Mesothelial cell of epicardium (in vitro differentiated cells): ENCODE measurements at regions not wholly inside any gene's neighbourhood (a gene's known extent, or its start where the extent isn't known, plus 50 kb on each side); places are given as distances from the start of the nearest gene placed in this dataset.

Experiments
- DNase-seq, 2 experiments: peaks; one replicate each; pipeline ENCODE4 v3.0.0; 2021; ENCODE audit warnings: low spot score in 2 of 2; ENCODE audit not compliant: unreplicated experiment in 2 of 2
- H3K27ac Mint-ChIP-seq: 2 replicates; pipeline ENCODE4 v1.8.0; 2021; ENCODE audit warnings: mixed read lengths
- H3K27me3 Mint-ChIP-seq: 2 replicates; pipeline ENCODE4 v1.8.0; 2021; ENCODE audit warnings: low read depth, mixed read lengths
- H3K36me3 Mint-ChIP-seq: 2 replicates; pipeline ENCODE4 v1.8.0; 2021; ENCODE audit warnings: mixed read lengths
- H3K4me1 Mint-ChIP-seq: 2 replicates; pipeline ENCODE4 v1.8.0; 2021; ENCODE audit warnings: mixed read lengths
- H3K4me3 Mint-ChIP-seq: 2 replicates; pipeline ENCODE4 v1.8.0; 2021; ENCODE audit warnings: mild to moderate bottlenecking, moderate library complexity, mixed read lengths
- H3K9me3 Mint-ChIP-seq: 2 replicates; pipeline ENCODE4 v1.8.0; 2021; ENCODE audit warnings: mixed read lengths
- CTCF ChIP-seq: fragments of 200-600 bp; sonication (generic); IDR thresholded peaks from one replicate; pipeline ENCODE4 v1.5.0; 2021; ENCODE audit warnings: antibody characterized with exemption; ENCODE audit not compliant: unreplicated experiment

- no peak for TF ChIP-seq CTCF
- no peak for DNase-seq
- peaks cover 8% of the 10 kb centered on the region for H3K9me3 Mint-ChIP-seq
- H3K27me3 Mint-ChIP-seq: peaks cover 4% of the 10 kb centered on the region
- H3K36me3 Mint-ChIP-seq: no peaks in the 10 kb centered on the region
- no peaks in the 10 kb centered on the region for H3K4me1 Mint-ChIP-seq
- no peak overlapping the region for H3K4me3 Mint-ChIP-seq
- H3K27ac Mint-ChIP-seq: no peak overlapping the region
Observed at GRCh38 chr6:74534465-74535211, 671.2 kb downstream of the COL12A1 start.

- no peak for DNase-seq
- H3K4me3 Mint-ChIP-seq: no peak overlapping the region
- H3K27me3 Mint-ChIP-seq: no peaks in the 10 kb centered on the region
- no peak overlapping the region for H3K27ac Mint-ChIP-seq
- H3K36me3 Mint-ChIP-seq: no peaks in the 10 kb centered on the region
- peaks cover 18% of the 10 kb centered on the region for H3K9me3 Mint-ChIP-seq
- H3K4me1 Mint-ChIP-seq: no peaks in the 10 kb centered on the region
- TF ChIP-seq CTCF: no peak
Observed at GRCh38 chr6:74519163-74519562, 686.7 kb downstream of the COL12A1 start.

GRCh38 chr6:74518035-74518434 is 687.8 kb downstream of the COL12A1 start:
- Mint-ChIP-seq H3K4me3 (no peak overlapping the region), H3K36me3 (no peaks in the 10 kb centered on the region), H3K27ac (no peak overlapping the region)

GRCh38 chr6:74510878-74511277 is 695.0 kb downstream of the COL12A1 start:
- Mint-ChIP-seq H3K4me1 (no peaks in the 10 kb centered on the region), H3K27ac (no peak overlapping the region), H3K4me3 (no peak overlapping the region), H3K27me3 (no peaks in the 10 kb centered on the region), H3K36me3 (no peaks in the 10 kb centered on the region), H3K9me3 (peaks cover 59% of the 10 kb centered on the region)
- no peak for TF ChIP-seq CTCF
- no peak for DNase-seq

More at GRCh38 chr6:74518035-74518434, 687.8 kb downstream of the COL12A1 start:
- peaks cover 22% of the 10 kb centered on the region for H3K9me3 Mint-ChIP-seq
- H3K27me3 Mint-ChIP-seq: no peaks in the 10 kb centered on the region
- H3K4me1 Mint-ChIP-seq: no peaks in the 10 kb centered on the region
- no peak for TF ChIP-seq CTCF
- DNase-seq: no peak

GRCh38 chr6:74507649-74508048 is 698.2 kb downstream of the COL12A1 start:
- Mint-ChIP-seq H3K27ac (no peak overlapping the region), H3K9me3 (peaks cover 61% of the 10 kb centered on the region), H3K4me1 (no peaks in the 10 kb centered on the region), H3K36me3 (peaks cover 3% of the 10 kb centered on the region), H3K27me3 (no peaks in the 10 kb centered on the region), H3K4me3 (no peak overlapping the region)
- no peak for DNase-seq
- TF ChIP-seq CTCF: no peak
